Activated CD8-positive, alpha-beta memory T cell treated with anti-CD3 and anti-CD28 coated beads, Interleukin-2, amount 50 U/mL, for 1 hour (primary cell): ENCODE measurements at regions not wholly inside any gene's neighbourhood (a gene's known extent, or its start where the extent isn't known, plus 50 kb on each side); places are given as distances from the start of the nearest gene placed in this dataset.
"Not testable (repeated sequence)": the region's sequence is repeated elsewhere in the genome, so short reads cannot be mapped to it uniquely, and the experiment has no call there.

Source experiments
- DNase-seq: peaks from one replicate; pipeline ENCODE4 v3.0.0-alpha.2; 2020; ENCODE audit errors: extremely low read depth

GRCh38 chr15:39239562-39239961 lies 341.3 kb upstream of the THBS1 start:
- no peak for DNase-seq

GRCh38 chr15:39242345-39242744 lies 338.5 kb upstream of the THBS1 start:
- DNase-seq, result no peak

- no peak for DNase-seq
Measured at GRCh38 chr15:39243396-39243795, 337.5 kb upstream of the THBS1 start.

GRCh38 chr15:39244776-39245175 lies 336.1 kb upstream of the THBS1 start:
- DNase-seq, result no peak

GRCh38 chr15:39246523-39246922 lies 334.4 kb upstream of the THBS1 start:
- no peak for DNase-seq

- DNase-seq, result no peak
Measured at GRCh38 chr15:39247574-39247973, 333.3 kb upstream of the THBS1 start.

- no peak for DNase-seq
Measured at GRCh38 chr15:39248204-39248603, 332.7 kb upstream of the THBS1 start.

GRCh38 chr15:39250001-39250400 lies 330.9 kb upstream of the THBS1 start:
- DNase-seq, result no peak

GRCh38 chr15:39250460-39251186 lies 330.3 kb upstream of the THBS1 start:
- DNase-seq, result no peak

GRCh38 chr15:39251413-39252133 lies 329.3 kb upstream of the THBS1 start:
- DNase-seq, result no peak

GRCh38 chr15:39252134-39252470 lies 328.8 kb upstream of the THBS1 start:
- DNase-seq, result no peak

- DNase-seq, result no peak
Measured at GRCh38 chr15:39253552-39253951, 327.3 kb upstream of the THBS1 start.

- no peak for DNase-seq
Measured at GRCh38 chr15:39254181-39254580, 326.7 kb upstream of the THBS1 start.

- no peak for DNase-seq
Measured at GRCh38 chr15:39255760-39256159, 325.1 kb upstream of the THBS1 start.

- no peak for DNase-seq
Measured at GRCh38 chr15:39260391-39260790, 320.5 kb upstream of the THBS1 start.

- no peak for DNase-seq
Measured at GRCh38 chr15:39260791-39261190, 320.1 kb upstream of the THBS1 start.

- not testable (repeated sequence) for DNase-seq
Measured at GRCh38 chr15:39261397-39262183, 319.3 kb upstream of the THBS1 start.

GRCh38 chr15:39262995-39263772 lies 317.7 kb upstream of the THBS1 start:
- not testable (repeated sequence) for DNase-seq

GRCh38 chr15:39265261-39265660 lies 315.6 kb upstream of the THBS1 start:
- DNase-seq, result no peak

- no peak for DNase-seq
Measured at GRCh38 chr15:39266890-39267289, 314.0 kb upstream of the THBS1 start.

GRCh38 chr15:39267685-39268084 lies 313.2 kb upstream of the THBS1 start:
- DNase-seq, result no peak

- no peak for DNase-seq
Measured at GRCh38 chr15:39269352-39269751, 311.5 kb upstream of the THBS1 start.
